K562 (cell line): ENCODE measurements at regions not wholly inside any gene's neighbourhood (a gene's known extent, or its start where the extent isn't known, plus 50 kb on each side); places are given as distances from the start of the nearest gene placed in this dataset.

Experiments
- ATAC-seq: fragments of 200-7000 bp; cut with Tn5 transposase; 3 replicates; pipeline ENCODE4 v1.9.1; 2020; ENCODE audit warnings: moderate library complexity
- BruUV-seq: library from RNA; stranded (reverse); fragments of 400-500 nt; replicated peaks from 2 replicates; lab custom pipeline; 2021; lab: Mats Ljungman, UMichigan
- CTCF ChIA-PET: fragments of 300-600 bp; formaldehyde crosslinking; extraction: SDS; loops from one replicate; lab custom pipeline; 2021; ENCODE audit warnings: low intra/inter-chr PET ratio; lab: Yijun Ruan, JAX
- POLR2A ChIA-PET: fragments of 300-600, 350-650 bp; sonication (Branson Sonifier 250); formaldehyde crosslinking; extraction: SDS; loops from one replicate; lab custom pipeline; 2021; ENCODE audit warnings: antibody characterized with exemption, inconsistent platforms; lab: Yijun Ruan, JAX
- DNase-seq, 4 experiments: peaks; one replicate each; pipeline versions ENCODE4 v3.0.0 to v3.0.0-alpha.2; 2011 to 2018; ENCODE audit warnings: low spot score in 3 of 4, mixed read lengths in 3 of 4; ENCODE audit errors: extremely low read depth in 1 of 4
- FAIRE-seq: peaks from 2 replicates; lab custom pipeline; 2011; peaks lifted over from hg19 to GRCh38; lab: Jason Lieb, UNC
- H2AFZ ChIP-seq: 2 replicates; pipeline ENCODE4 v1.6.0; 2011; ENCODE audit warnings: low read depth, low read length, control low read depth, inconsistent platforms
- H3K27ac ChIP-seq: fragments of 200-600 bp; 3 replicates; pipeline ENCODE4 v1.8.0; 2011; ENCODE audit warnings: low read depth, mild to moderate bottlenecking, control low read depth, inconsistent platforms, low read length, moderate library complexity, mixed read lengths; ENCODE audit errors: extremely low read depth
- H3K27me3 ChIP-seq, 2 experiments: fragments of 300-600 bp in 1 of 2; 2 replicates in 1 of 2; 3 replicates in 1 of 2; pipeline versions ENCODE4 v1.6.0 to v1.8.0; 2011; ENCODE audit warnings: inconsistent platforms in 2 of 2, low read length in 2 of 2, mild to moderate bottlenecking in 1 of 2, mixed read lengths in 1 of 2, moderate library complexity in 1 of 2; ENCODE audit not compliant: control insufficient read depth in 2 of 2, insufficient read depth in 2 of 2
- H3K36me3 ChIP-seq: fragments of 300-600 bp; 3 replicates; pipeline ENCODE4 v1.8.0; 2011; ENCODE audit warnings: mild to moderate bottlenecking, low read length, inconsistent platforms; ENCODE audit not compliant: control insufficient read depth, insufficient read depth
- H3K4me1 ChIP-seq, 2 experiments: fragments of 200-600 bp in 1 of 2; replicated peaks in 1 of 2; 2 replicates in 1 of 2; 3 replicates in 1 of 2; pipeline versions ENCODE4 v1.5.1 to v1.8.0; 2011; ENCODE audit warnings: inconsistent platforms in 2 of 2, low read length in 2 of 2, mild to moderate bottlenecking in 1 of 2, mixed read lengths in 1 of 2, moderate library complexity in 1 of 2; ENCODE audit not compliant: control insufficient read depth in 2 of 2, insufficient read depth in 2 of 2
- H3K4me2 ChIP-seq: 2 replicates; pipeline ENCODE4 v1.6.1; 2011; ENCODE audit warnings: low read length, control low read depth, inconsistent platforms, mixed read lengths; ENCODE audit not compliant: insufficient read depth
- H3K4me3 ChIP-seq: fragments of 200-600 bp; sonication (generic), shearing (Covaris generic); 2 replicates; pipeline ENCODE4 v1.5.1; 2016; ENCODE audit warnings: control low read depth, inconsistent platforms
- H3K79me2 ChIP-seq: fragments of 200-600 bp; 3 replicates; pipeline ENCODE4 v1.8.0; 2011; ENCODE audit warnings: low read length, inconsistent platforms; ENCODE audit not compliant: control insufficient read depth, insufficient read depth
- H3K9ac ChIP-seq, 2 experiments: 2 replicates each; pipeline versions ENCODE4 v1.6.0 to v1.6.1; 2011; ENCODE audit warnings: low read depth in 2 of 2, low read length in 2 of 2, control low read depth in 1 of 2, inconsistent platforms in 1 of 2, mild to moderate bottlenecking in 1 of 2, mixed read lengths in 1 of 2; ENCODE audit not compliant: insufficient read depth in 1 of 2
- H3K9me1 ChIP-seq: one replicate; pipeline ENCODE4 v1.6.0; 2011; ENCODE audit warnings: inconsistent platforms, mild to moderate bottlenecking, low read length, moderate library complexity; ENCODE audit not compliant: control insufficient read depth, insufficient read depth
- H3K9me3 ChIP-seq: replicated peaks from 2 replicates; pipeline ENCODE4 v1.5.1; 2011; ENCODE audit warnings: low read depth, low read length, inconsistent platforms; ENCODE audit not compliant: control insufficient read depth, insufficient read depth
- H4K20me1 ChIP-seq: replicated peaks from 2 replicates; pipeline ENCODE4 v1.6.1; 2011; ENCODE audit warnings: low read length, inconsistent platforms, mixed read lengths; ENCODE audit not compliant: control insufficient read depth, insufficient read depth
- ASH1L ChIP-seq: fragments of 450-650 bp; IDR thresholded peaks from 2 replicates; pipeline ENCODE4 v1.6.1; 2018; ENCODE audit warnings: borderline replicate concordance, mild to moderate bottlenecking, low read depth; ENCODE audit not compliant: partially characterized antibody
- ATF4 ChIP-seq: fragments of 450-650 bp; formaldehyde crosslinking; IDR thresholded peaks from 2 replicates; pipeline ENCODE4 v1.4.0; 2022; ENCODE audit warnings: mild to moderate bottlenecking, moderate library complexity
- BDP1 ChIP-seq: IDR thresholded peaks from 3 replicates; pipeline ENCODE4 v1.6.1; 2011; ENCODE audit not compliant: insufficient read length, insufficient read depth
- CEBPG ChIP-seq, 3 experiments: fragments of 200-800 bp in 1 of 3; sonication (Bioruptor generic) in 1 of 3; sonication (generic) in 1 of 3; formaldehyde crosslinking in 1 of 3; IDR thresholded peaks in 2 of 3; conservative IDR thresholded peaks in 1 of 3; 2 replicates each; pipeline versions ENCODE4 v1.6.1 to v1.8.0; 2016 to 2022; ENCODE audit warnings: missing compliant biosample characterization in 2 of 3, missing genetic modification characterization in 2 of 3, mild to moderate bottlenecking in 1 of 3, missing genetic modification reagents in 1 of 3
- KDM2B ChIP-seq: fragments of 250-450 bp; sonication (Bioruptor Pico); IDR thresholded peaks from 2 replicates; pipeline ENCODE4 v1.8.0; 2021; ENCODE audit warnings: mild to moderate bottlenecking, moderate library complexity
- MYC ChIP-seq, 2 experiments: fragments of 250-450 bp in 1 of 2; sonication (Bioruptor Pico) in 1 of 2; IDR thresholded peaks; 2 replicates each; pipeline versions ENCODE4 v1.5.1 to v1.6.1; 2012 to 2021; ENCODE audit warnings: low read depth in 2 of 2, borderline replicate concordance in 1 of 2, improper control_type of control experiment in 1 of 2, low read length in 1 of 2, mild to moderate bottlenecking in 1 of 2, moderate library complexity in 1 of 2
- OTX1 ChIP-seq: fragments of 450-650 bp; formaldehyde crosslinking; IDR thresholded peaks from 2 replicates; pipeline ENCODE4 v1.4.0; 2022; ENCODE audit warnings: mild to moderate bottlenecking
- RUNX1 ChIP-seq: sonication (generic); IDR thresholded peaks from 2 replicates; pipeline ENCODE4 v1.6.1; 2016; ENCODE audit warnings: antibody characterized with exemption, low read depth
- SMAD3 ChIP-seq: fragments of 450-650 bp; formaldehyde crosslinking; conservative IDR thresholded peaks from 2 replicates; pipeline ENCODE4 v1.4.0; 2020; ENCODE audit warnings: mild to moderate bottlenecking
- SMC3 ChIP-seq: conservative IDR thresholded peaks from 2 replicates; pipeline ENCODE4 v1.6.1; 2011; ENCODE audit warnings: low read depth, low read length, improper control_type of control experiment; ENCODE audit not compliant: insufficient read depth
- TEAD1 ChIP-seq, 2 experiments: fragments of 450-650 bp in 1 of 2; sonication (generic) in 1 of 2; formaldehyde crosslinking; IDR thresholded peaks; 2 replicates each; pipeline versions ENCODE4 v1.4.0 to v1.8.0; 2020 to 2022; ENCODE audit warnings: mild to moderate bottlenecking in 2 of 2, missing genetic modification reagents in 1 of 2
- XRCC3 ChIP-seq: fragments of 450-650 bp; IDR thresholded peaks from 2 replicates; pipeline ENCODE4 v1.6.1; 2017; ENCODE audit warnings: mild to moderate bottlenecking, moderate library complexity
- YBX1 ChIP-seq: fragments of 450-650 bp; IDR thresholded peaks from 2 replicates; pipeline ENCODE4 v1.7.1; 2016; ENCODE audit warnings: mild to moderate bottlenecking
- WGBS: fragments of 100-300 bp; shearing (Covaris generic); methylation state at CpG from one replicate; pipeline ENCODE4 v1.1.6; 2016; ENCODE audit warnings: low coverage, mixed read lengths; ENCODE audit not compliant: insufficient coverage; ENCODE audit errors: missing lambda C conversion rate; 5-methylcytosine and 5-hydroxymethylcytosine counted together
- in situ Hi-C: fragments of 300-500 bp; cut with MboI; formaldehyde crosslinking; loops from 4 replicates; pipeline ENCODE4 v1.15.0; 2018; ENCODE audit warnings: inconsistent platforms, mixed read lengths
- intact Hi-C: fragments of 100-400 bp; cut with micrococcal nuclease; formaldehyde crosslinking; loops from 2 replicates; pipeline ENCODE4 v1.14.2; 2022

- TF ChIP-seq YBX1 (no peak), RUNX1 (no peak), XRCC3 (no peak), OTX1 (CRISPR knock-in tag) (no peak), MYC (IDR thresholded peaks at IDR 0.05; ENCODE audit: low read depth, low read length) (no peak), MYC (CRISPR knock-in tag; IDR thresholded peaks at IDR 0.05; ENCODE audit: borderline replicate concordance, low read depth) (no peak), ASH1L (no peak), TEAD1 (CRISPR knock-in tag; IDR thresholded peaks at IDR 0.05) (no peak)
- TF ChIP-seq, all 486 proteins: peak for 0
Observed at GRCh38 chr4:135124196-135124595, 922.6 kb upstream of the PABPC4L start (continued).

- FAIRE-seq (no peak), ATAC-seq (no peak), DNase-seq (no peak)
- Histone ChIP-seq H3K79me2 (no peaks in the 10 kb centered on the region), H3K4me2 (no peak overlapping the region), H3K36me3 (no peaks in the 10 kb centered on the region), H3K4me3 (no peak overlapping the region), H3K9me1 (no peaks in the 10 kb centered on the region), H3K27ac (no peak overlapping the region), H3K27me3 (no peaks in the 10 kb centered on the region), H3K4me1 (no peaks in the 10 kb centered on the region), H3K9ac (no peak overlapping the region), H3K9me3 (no peaks in the 10 kb centered on the region), H4K20me1 (no peaks in the 10 kb centered on the region), H2AFZ (no peak overlapping the region)
- no TSS peak for BruUV-seq
- TF ChIP-seq BDP1 (no peak), KDM2B (CRISPR knock-in tag) (no peak), ATF4 (peak; percentile 96), CEBPG (CRISPR knock-in tag; IDR thresholded peaks at IDR 0.05) (peak; percentile 35; the same call in 1 of the 2 replicates), CEBPG (tag; conservative IDR thresholded peaks at IDR 0.05 in 1 of 2, IDR thresholded peaks at IDR 0.05 in 1 of 2) (peak; percentile 77 to 85), SMAD3 (CRISPR knock-in tag) (0 out of 2 replicates have a peak, but pooled peaks have one; percentile 22), SMC3 (no peak)
- intact Hi-C loops (no loop called here), in situ Hi-C loops (no loop called here)
- ChIA-PET CTCF (no interaction called here), POLR2A (no interaction called here)
- WGBS: 6% methylated on average over 1 of the region's 1 CpG
Observed at GRCh38 chr4:135123632-135124031, 922.0 kb upstream of the PABPC4L start.
